Lung (tissue), 11 donors: ENCODE measurements at regions not wholly inside any gene's neighbourhood (a gene's known extent, or its start where the extent isn't known, plus 50 kb on each side); places are given as distances from the start of the nearest gene placed in this dataset.

Experiments
- ATAC-seq: fragments of 200-7000 bp; cut with Tn5 transposase; one replicate; pipeline ENCODE4 v1.9.1; 2020; ENCODE audit warnings: moderate number of reproducible peaks; ENCODE audit not compliant: insufficient read depth, low FRiP score
- DNase-seq, 3 donors: peaks; one replicate each; pipeline ENCODE4 v3.0.0-alpha.2; 2013 to 2017
- H3K27ac ChIP-seq, 2 donors: one replicate each; pipeline ENCODE4 v1.5.1; 2013; ENCODE audit warnings: mild to moderate bottlenecking in 2 of 2, moderate library complexity in 2 of 2, control low read depth in 1 of 2, inconsistent platforms in 1 of 2, low read depth in 1 of 2, low read length in 1 of 2
- H3K27me3 ChIP-seq, 3 donors: one replicate each; pipeline ENCODE4 v1.5.1; 2013; ENCODE audit warnings: low read length in 2 of 3; ENCODE audit not compliant: control insufficient read depth in 3 of 3, insufficient read depth in 3 of 3
- H3K36me3 ChIP-seq, 4 donors: one replicate each; pipeline ENCODE4 v1.5.1; 2013; ENCODE audit warnings: low read length in 4 of 4, mild to moderate bottlenecking in 1 of 4, moderate library complexity in 1 of 4; ENCODE audit not compliant: control insufficient read depth in 4 of 4, insufficient read depth in 4 of 4
- H3K4me1 ChIP-seq, 5 donors: one replicate each; pipeline ENCODE4 v1.5.1; 2013; ENCODE audit warnings: low read length in 5 of 5, mild to moderate bottlenecking in 2 of 5, moderate library complexity in 1 of 5; ENCODE audit not compliant: control insufficient read depth in 5 of 5, insufficient read depth in 5 of 5
- H3K4me3 ChIP-seq: one replicate; pipeline ENCODE4 v1.5.1; 2013; ENCODE audit warnings: mild to moderate bottlenecking, control low read depth, moderate library complexity
- H3K9ac ChIP-seq, 2 donors: one replicate each; pipeline ENCODE4 v1.5.1; 2013; ENCODE audit warnings: low read length in 2 of 2, control low read depth in 1 of 2; ENCODE audit not compliant: insufficient read depth in 1 of 2
- H3K9me3 ChIP-seq, 4 donors: one replicate each; pipeline ENCODE4 v1.5.1; 2013; ENCODE audit warnings: low read length in 3 of 4, mild to moderate bottlenecking in 1 of 4, moderate library complexity in 1 of 4; ENCODE audit not compliant: control insufficient read depth in 4 of 4, insufficient read depth in 3 of 4
- CTCF ChIP-seq: IDR thresholded peaks from 2 replicates; pipeline ENCODE4 v1.5.1; 2012; ENCODE audit warnings: mild to moderate bottlenecking; ENCODE audit errors: control extremely low read depth, extremely low read depth
- WGBS, 2 donors: extraction: QIAGEN DNeasy Blood & Tissue Kit; methylation state at CpG; one replicate each; pipeline ENCODE4 v1.1.7; 2013; 5-methylcytosine and 5-hydroxymethylcytosine counted together
- donor health status: control.
- donor health status: control.
- donor health status: Bipolar disorder and iron deficiency.
- donor health status: healthy.
- donor health status: DM: yes; HTN: yes; CAD: no.

- ATAC-seq, result no peak
- no peak for TF ChIP-seq CTCF
- H3K4me3 ChIP-seq, result no peak overlapping the region
Observed at GRCh38 chr5:2163940-2164490, 281.3 kb upstream of the IRX4 start.

GRCh38 chr5:2163060-2163856, 280.5 kb upstream of the IRX4 start:
- Histone ChIP-seq H3K4me1 (no peaks in the 10 kb centered on the region), H3K9ac (no peak overlapping the region), H3K4me3 (no peak overlapping the region), H3K27me3 (peaks cover 0 to 6% (median 0%) of the 10 kb centered on the region in 3 donors), H3K27ac (no peak overlapping the region), H3K9me3 (peaks cover 0 to 4% (median 0%) of the 10 kb centered on the region in 4 donors), H3K36me3 (no peaks in the 10 kb centered on the region)
- WGBS, 2 donors, result 88 to 91% methylated on average over 20 of the region's 20 CpGs
- DNase-seq, result no peak
- TF ChIP-seq CTCF, result no peak
- ATAC-seq, result no peak

More at GRCh38 chr5:2163940-2164490, 281.3 kb upstream of the IRX4 start:
- WGBS, 2 donors, result 68 to 71% methylated on average over 16 of the region's 16 CpGs
- Histone ChIP-seq H3K27ac (no peak overlapping the region), H3K27me3 (peaks cover 0 to 6% (median 0%) of the 10 kb centered on the region in 3 donors), H3K36me3 (no peaks in the 10 kb centered on the region), H3K9me3 (peaks cover 0 to 4% (median 0%) of the 10 kb centered on the region in 4 donors), H3K9ac (no peak overlapping the region), H3K4me1 (no peaks in the 10 kb centered on the region)
- no peak for DNase-seq

- peaks cover 0 to 9% (median 2%) of the 10 kb centered on the region in 3 donors for H3K27me3 ChIP-seq
Observed at GRCh38 chr5:2160811-2161210, 278.1 kb upstream of the IRX4 start.

More at GRCh38 chr5:2160811-2161210, 278.1 kb upstream of the IRX4 start:
- no peaks in the 10 kb centered on the region for H3K36me3 ChIP-seq
- H3K4me3 ChIP-seq, result no peak overlapping the region
- H3K27ac ChIP-seq, result no peak overlapping the region
- 95 to 98% methylated on average over 2 of the region's 2 CpGs for WGBS, 2 donors
- H3K9me3 ChIP-seq, result peaks cover 0 to 3% (median 0%) of the 10 kb centered on the region in 4 donors
- DNase-seq, result no peak
- H3K4me1 ChIP-seq, result no peaks in the 10 kb centered on the region
- no peak overlapping the region for H3K9ac ChIP-seq
- TF ChIP-seq CTCF, result no peak
- no peak for ATAC-seq
